ENCODE measurements at regions not wholly inside any gene's neighbourhood (a gene's known extent, or its start where the extent isn't known, plus 50 kb on each side); places are given as distances from the start of the nearest gene placed in this dataset.

GRCh38 chr2:47226923-47227220, 50.6 kb upstream of the CALM2 start:
- H3K4me3 Mint-ChIP-seq: no peak overlapping the region
- DNase-seq (no peak), ATAC-seq (ENCODE audit: low read depth) (no peak)
- H3K4me3 ChIP-seq (ENCODE audit: control extremely low read depth in 1 of 5, extremely low read depth in 1 of 5, insufficient read depth in 1 of 5, low read depth in 2 of 5, low read length in 4 of 5): no peak overlapping the region
- TF ChIP-seq EZH2 (IDR thresholded peaks at IDR 0.05; ENCODE audit: borderline replicate concordance, insufficient read depth, low read depth, low read length, poor library complexity, severe bottlenecking) (no peak), CTCF (IDR thresholded peaks at IDR 0.05) (no peak)
- CTCF ChIA-PET: interaction anchor here (0.8 kb wide), 1 partner anchor 45 kb away, joined by 3 read pairs; no protein-coding TSS in a partner anchor
- no peak overlapping the region for H3K27ac Mint-ChIP-seq
- no peaks in the 10 kb centered on the region for H3K36me3 ChIP-seq (replicated peaks in 1 of 2; ENCODE audit: control extremely low read depth in 1 of 2, control insufficient read depth in 1 of 2, extremely low read depth in 1 of 2, insufficient read depth in 2 of 2, low read length in 1 of 2)
- H3K9me3 Mint-ChIP-seq (ENCODE audit: insufficient read depth): no peaks in the 10 kb centered on the region
- H3K79me2 ChIP-seq (ENCODE audit: control insufficient read depth, insufficient read depth, low read length): no peaks in the 10 kb centered on the region
- peaks cover 10 to 11% of the 10 kb centered on the region in 2 donors for H3K4me1 ChIP-seq (ENCODE audit: control insufficient read depth in 2 of 2, insufficient read depth in 2 of 2, low read length in 2 of 2)
- H3K4me1 Mint-ChIP-seq: peaks cover 17% of the 10 kb centered on the region
- WGBS (ENCODE audit: insufficient coverage): no CpG with 5 or more reads among the region's 6 CpGs
- H3K27ac ChIP-seq (ENCODE audit: low read length in 2 of 2): no peak overlapping the region
- H3K9me3 ChIP-seq (ENCODE audit: control extremely low read depth in 1 of 3, control insufficient read depth in 2 of 3, insufficient read depth in 1 of 3, low read length in 2 of 3): peaks cover 0 to 5% (median 0%) of the 10 kb centered on the region in 3 donors
- intact Hi-C loops (cut with micrococcal nuclease): no loop called here
- no peak overlapping the region for H3K9ac ChIP-seq (ENCODE audit: low read length)
- H2AFZ ChIP-seq (ENCODE audit: insufficient read depth, low read depth, low read length, poor library complexity, severe bottlenecking): no peak overlapping the region
- no peaks in the 10 kb centered on the region for H3K27me3 ChIP-seq (replicated peaks in 1 of 4; ENCODE audit: control extremely low read depth in 1 of 4, control insufficient read depth in 3 of 4, insufficient read depth in 4 of 4, low read length in 3 of 4)
- no peak overlapping the region for H3K4me2 ChIP-seq (replicated peaks; ENCODE audit: low read depth, low read length, poor library complexity, severe bottlenecking)
- H4K20me1 ChIP-seq (ENCODE audit: control insufficient read depth, insufficient read depth, low read length, poor library complexity, severe bottlenecking): no peaks in the 10 kb centered on the region
- POLR2A ChIA-PET: no interaction called here
- H3K27me3 Mint-ChIP-seq: peaks cover under 1% of the 10 kb centered on the region

- no peak overlapping the region for H3K4me3 Mint-ChIP-seq
- ATAC-seq (ENCODE audit: low read depth) (peak; percentile 33), DNase-seq (peak; percentile 47)
- Histone ChIP-seq H3K4me3 (ENCODE audit: control extremely low read depth in 1 of 5, extremely low read depth in 1 of 5, insufficient read depth in 1 of 5, low read depth in 2 of 5, low read length in 4 of 5) (no peak overlapping the region), H2AFZ (ENCODE audit: insufficient read depth, low read depth, low read length, poor library complexity, severe bottlenecking) (peak overlapping the region; percentile 52), H3K79me2 (ENCODE audit: control insufficient read depth, insufficient read depth, low read length) (no peaks in the 10 kb centered on the region), H3K27ac (ENCODE audit: low read length in 2 of 2) (no peak overlapping the region), H3K9ac (ENCODE audit: low read length) (no peak overlapping the region), H3K27me3 (replicated peaks in 1 of 4; ENCODE audit: control extremely low read depth in 1 of 4, control insufficient read depth in 3 of 4, insufficient read depth in 4 of 4, low read length in 3 of 4) (no peaks in the 10 kb centered on the region), H4K20me1 (ENCODE audit: control insufficient read depth, insufficient read depth, low read length, poor library complexity, severe bottlenecking) (no peaks in the 10 kb centered on the region), H3K36me3 (replicated peaks in 1 of 2; ENCODE audit: control extremely low read depth in 1 of 2, control insufficient read depth in 1 of 2, extremely low read depth in 1 of 2, insufficient read depth in 2 of 2, low read length in 1 of 2) (no peaks in the 10 kb centered on the region), H3K4me2 (replicated peaks; ENCODE audit: low read depth, low read length, poor library complexity, severe bottlenecking) (peak overlapping the region; percentile 36), H3K4me1 (ENCODE audit: control insufficient read depth in 2 of 2, insufficient read depth in 2 of 2, low read length in 2 of 2) (peaks cover 10 to 11% of the 10 kb centered on the region in 2 donors), H3K9me3 (ENCODE audit: control extremely low read depth in 1 of 3, control insufficient read depth in 2 of 3, insufficient read depth in 1 of 3, low read length in 2 of 3) (peaks cover 0 to 5% (median 0%) of the 10 kb centered on the region in 3 donors)
- H3K27ac Mint-ChIP-seq: no peak overlapping the region
- H3K4me1 Mint-ChIP-seq: peaks cover 17% of the 10 kb centered on the region
- ChIA-PET CTCF (interaction anchor here (0.8 kb wide), 1 partner anchor 45 kb away, joined by 3 read pairs; no protein-coding TSS in a partner anchor), POLR2A (no interaction called here)
- intact Hi-C loops (cut with micrococcal nuclease): no loop called here
- TF ChIP-seq EZH2 (IDR thresholded peaks at IDR 0.05; ENCODE audit: borderline replicate concordance, insufficient read depth, low read depth, low read length, poor library complexity, severe bottlenecking) (no peak), CTCF (IDR thresholded peaks at IDR 0.05) (no peak)
- peaks cover 6% of the 10 kb centered on the region for H3K27me3 Mint-ChIP-seq
- 70% methylated on average over 3 of the region's 4 CpGs for WGBS (ENCODE audit: insufficient coverage)
- no peaks in the 10 kb centered on the region for H3K9me3 Mint-ChIP-seq (ENCODE audit: insufficient read depth)
Observed at GRCh38 chr2:47226132-47226922, 50.0 kb upstream of the CALM2 start.
